Neural progenitor cell (in vitro differentiated cells): ENCODE measurements at regions not wholly inside any gene's neighbourhood (a gene's known extent, or its start where the extent isn't known, plus 50 kb on each side); places are given as distances from the start of the nearest gene placed in this dataset.
A peak's percentile ranks its signal among the peaks of the same experiment; 100 is the strongest.

Source experiments
- DNase-seq: peaks from one replicate; pipeline ENCODE4 v3.0.0-alpha.2; 2016; ENCODE audit warnings: low spot score
- H2AFZ ChIP-seq: fragments of 200-600 bp; sonication (generic); replicated peaks from 2 replicates; pipeline ENCODE4 v1.6.1; 2016; ENCODE audit warnings: antibody characterized with exemption
- H3F3A ChIP-seq: fragments of 200-600 bp; sonication (generic); 2 replicates; pipeline ENCODE4 v1.6.1; 2016; ENCODE audit warnings: antibody characterized with exemption, low read depth
- H3K27ac ChIP-seq: fragments of 200-600 bp; sonication (generic); 2 replicates; pipeline ENCODE4 v1.5.1; 2016; ENCODE audit warnings: mild to moderate bottlenecking
- H3K27me3 ChIP-seq: fragments of 200-600 bp; sonication (generic); 2 replicates; pipeline ENCODE4 v1.6.1; 2016; ENCODE audit warnings: mild to moderate bottlenecking, moderate library complexity
- H3K36me3 ChIP-seq: fragments of 200-600 bp; sonication (generic); 2 replicates; pipeline ENCODE4 v1.5.1; 2016
- H3K4me1 ChIP-seq: fragments of 200-600 bp; sonication (generic); 2 replicates; pipeline ENCODE4 v1.6.1; 2016; ENCODE audit warnings: mixed run types
- H3K4me2 ChIP-seq: fragments of 200-600 bp; sonication (generic); 2 replicates; pipeline ENCODE4 v1.6.1; 2016
- H3K4me3 ChIP-seq: fragments of 200-600 bp; sonication (generic); 2 replicates; pipeline ENCODE4 v1.5.1; 2016
- H3K79me2 ChIP-seq: fragments of 200-600 bp; sonication (generic); 2 replicates; pipeline ENCODE4 v1.6.1; 2016; ENCODE audit warnings: low read depth
- H3K9ac ChIP-seq: fragments of 200-600 bp; sonication (generic); 2 replicates; pipeline ENCODE4 v1.6.1; 2016
- H3K9me3 ChIP-seq: fragments of 200-600 bp; sonication (generic); 2 replicates; pipeline ENCODE4 v1.5.1; 2016; ENCODE audit warnings: low read depth
- H4K20me1 ChIP-seq: fragments of 200-600 bp; sonication (generic); 2 replicates; pipeline ENCODE4 v1.6.1; 2016; ENCODE audit warnings: low read depth
- H3K27ac Mint-ChIP-seq: 3 replicates; pipeline ENCODE4 v1.8.0; 2021; ENCODE audit warnings: mixed read lengths
- H3K27me3 Mint-ChIP-seq: 2 replicates; pipeline ENCODE4 v1.8.0; 2022; ENCODE audit warnings: low read depth, mild to moderate bottlenecking, inconsistent platforms, moderate library complexity, mixed read lengths; ENCODE audit not compliant: insufficient read depth
- H3K36me3 Mint-ChIP-seq: 3 replicates; pipeline ENCODE4 v1.8.0; 2021; ENCODE audit warnings: mixed read lengths
- H3K4me1 Mint-ChIP-seq: 3 replicates; pipeline ENCODE4 v1.8.0; 2021; ENCODE audit warnings: mixed read lengths
- H3K4me3 Mint-ChIP-seq: 3 replicates; pipeline ENCODE4 v1.8.0; 2021; ENCODE audit warnings: mild to moderate bottlenecking, moderate library complexity, mixed read lengths
- H3K9me3 Mint-ChIP-seq: 3 replicates; pipeline ENCODE4 v1.8.0; 2020; ENCODE audit warnings: mixed read lengths
- EZH2 ChIP-seq: fragments of 200-600 bp; sonication (generic); IDR thresholded peaks from 2 replicates; pipeline ENCODE4 v1.6.1; 2017; ENCODE audit warnings: antibody characterized with exemption, mild to moderate bottlenecking, moderate library complexity
- EZH2phosphoT487 ChIP-seq: fragments of 200-600 bp; sonication (generic); IDR thresholded peaks from 2 replicates; pipeline ENCODE4 v1.6.1; 2017; ENCODE audit warnings: antibody characterized with exemption
- TF ChIP-seq, protein P1 (sequence below): fragments of 200-600 bp; sonication (generic); IDR thresholded peaks from 2 replicates; pipeline ENCODE4 v1.5.1; 2017; ENCODE audit warnings: antibody characterized with exemption, mild to moderate bottlenecking

DNA sequence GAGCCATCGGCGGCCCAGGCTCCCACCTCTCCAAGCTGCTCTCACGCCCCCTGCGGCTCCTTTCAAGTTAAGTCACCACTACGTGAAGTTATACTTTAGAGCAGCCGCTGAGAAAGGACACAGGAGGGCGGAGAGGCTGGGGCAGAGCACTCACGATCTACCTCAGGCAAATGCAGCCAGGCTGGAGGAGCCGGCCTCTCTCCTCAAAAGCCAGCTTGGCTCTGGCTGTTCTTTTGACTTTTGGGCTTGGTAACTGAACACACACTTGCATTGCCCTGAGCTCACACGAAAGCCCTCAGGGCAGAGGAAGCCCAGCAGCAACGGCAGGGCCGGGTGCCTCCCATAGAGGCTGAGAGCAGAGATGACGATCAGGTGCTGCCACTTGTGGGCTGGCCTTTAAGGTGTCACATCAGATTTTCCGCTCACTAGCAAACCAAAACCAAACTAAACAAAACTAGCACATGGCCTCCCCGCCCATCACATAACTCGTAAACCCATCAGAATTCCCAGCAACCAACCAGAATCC, 75.2 kb downstream of the PITPNM2 start:
- Mint-ChIP-seq H3K27ac (peak overlapping the region; percentile 84), H3K4me3 (peak overlapping the region; percentile 56), H3K27me3 (peaks cover 7% of the 10 kb centered on the region), H3K4me1 (peaks cover 53% of the 10 kb centered on the region), H3K36me3 (no peaks in the 10 kb centered on the region), H3K9me3 (no peaks in the 10 kb centered on the region)
- Histone ChIP-seq H3K4me1 (peaks cover 47% of the 10 kb centered on the region), H3K4me2 (peak overlapping the region; percentile 66), H2AFZ (peak overlapping the region; percentile 45), H3K27me3 (peaks cover 6% of the 10 kb centered on the region), H3K4me3 (peak overlapping the region; percentile 22), H3K9me3 (no peaks in the 10 kb centered on the region), H3K27ac (no peak overlapping the region), H3F3A (peaks cover 33% of the 10 kb centered on the region), H4K20me1 (no peaks in the 10 kb centered on the region), H3K36me3 (no peaks in the 10 kb centered on the region), H3K79me2 (no peaks in the 10 kb centered on the region), H3K9ac (no peak overlapping the region)
- DNase-seq, result peak; percentile 86
- TF ChIP-seq, protein P1, sequence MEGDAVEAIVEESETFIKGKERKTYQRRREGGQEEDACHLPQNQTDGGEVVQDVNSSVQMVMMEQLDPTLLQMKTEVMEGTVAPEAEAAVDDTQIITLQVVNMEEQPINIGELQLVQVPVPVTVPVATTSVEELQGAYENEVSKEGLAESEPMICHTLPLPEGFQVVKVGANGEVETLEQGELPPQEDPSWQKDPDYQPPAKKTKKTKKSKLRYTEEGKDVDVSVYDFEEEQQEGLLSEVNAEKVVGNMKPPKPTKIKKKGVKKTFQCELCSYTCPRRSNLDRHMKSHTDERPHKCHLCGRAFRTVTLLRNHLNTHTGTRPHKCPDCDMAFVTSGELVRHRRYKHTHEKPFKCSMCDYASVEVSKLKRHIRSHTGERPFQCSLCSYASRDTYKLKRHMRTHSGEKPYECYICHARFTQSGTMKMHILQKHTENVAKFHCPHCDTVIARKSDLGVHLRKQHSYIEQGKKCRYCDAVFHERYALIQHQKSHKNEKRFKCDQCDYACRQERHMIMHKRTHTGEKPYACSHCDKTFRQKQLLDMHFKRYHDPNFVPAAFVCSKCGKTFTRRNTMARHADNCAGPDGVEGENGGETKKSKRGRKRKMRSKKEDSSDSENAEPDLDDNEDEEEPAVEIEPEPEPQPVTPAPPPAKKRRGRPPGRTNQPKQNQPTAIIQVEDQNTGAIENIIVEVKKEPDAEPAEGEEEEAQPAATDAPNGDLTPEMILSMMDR, result no peak
- no peak for TF ChIP-seq EZH2phosphoT487
- TF ChIP-seq EZH2, result no peak

DNA sequence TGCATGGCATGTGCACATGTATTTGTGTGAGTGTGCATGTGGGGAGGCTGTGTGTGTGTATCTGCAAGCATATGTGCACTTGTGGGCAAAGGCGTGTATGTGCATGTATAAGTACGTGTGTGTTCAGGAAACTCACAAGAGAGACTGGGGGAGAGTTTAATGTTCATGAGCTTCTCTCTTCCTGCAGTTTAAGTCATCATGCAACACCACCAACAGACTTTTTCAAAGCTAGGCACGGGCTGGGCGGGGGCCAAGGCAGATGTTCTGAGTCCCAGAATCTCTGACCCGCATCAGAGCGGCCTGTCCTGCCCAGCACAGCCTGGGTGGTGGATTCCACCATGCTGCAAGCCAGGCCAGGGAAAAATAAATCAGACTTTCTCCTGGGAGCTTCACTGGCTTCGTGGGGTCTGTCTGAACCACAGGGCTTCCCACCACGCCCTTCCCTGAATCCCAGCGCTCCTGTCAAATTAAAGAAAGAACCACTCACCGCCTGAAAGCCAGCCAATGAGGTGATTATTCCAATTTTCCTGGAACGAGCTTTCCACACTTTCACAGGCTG, 75.7 kb downstream of the PITPNM2 start:
- H3K27ac Mint-ChIP-seq, result peak overlapping the region; percentile 48
- H3K36me3 Mint-ChIP-seq, result no peaks in the 10 kb centered on the region
- Histone ChIP-seq H3K27ac (no peak overlapping the region), H3K9ac (no peak overlapping the region), H3K4me3 (peak overlapping the region; percentile 22), H3K79me2 (no peaks in the 10 kb centered on the region), H3K9me3 (no peaks in the 10 kb centered on the region), H3K27me3 (peaks cover 6% of the 10 kb centered on the region), H3K36me3 (no peaks in the 10 kb centered on the region), H3K4me2 (peak overlapping the region; percentile 66), H2AFZ (peak overlapping the region; percentile 45), H4K20me1 (no peaks in the 10 kb centered on the region), H3K4me1 (peaks cover 47% of the 10 kb centered on the region), H3F3A (peaks cover 33% of the 10 kb centered on the region)
- no peak for DNase-seq
- H3K9me3 Mint-ChIP-seq, result no peaks in the 10 kb centered on the region
- H3K27me3 Mint-ChIP-seq, result peaks cover 7% of the 10 kb centered on the region
- H3K4me3 Mint-ChIP-seq, result peak overlapping the region; percentile 56
- TF ChIP-seq EZH2phosphoT487 (no peak), EZH2 (no peak)
- TF ChIP-seq, protein P1, result no peak
- peaks cover 54% of the 10 kb centered on the region for H3K4me1 Mint-ChIP-seq

DNA sequence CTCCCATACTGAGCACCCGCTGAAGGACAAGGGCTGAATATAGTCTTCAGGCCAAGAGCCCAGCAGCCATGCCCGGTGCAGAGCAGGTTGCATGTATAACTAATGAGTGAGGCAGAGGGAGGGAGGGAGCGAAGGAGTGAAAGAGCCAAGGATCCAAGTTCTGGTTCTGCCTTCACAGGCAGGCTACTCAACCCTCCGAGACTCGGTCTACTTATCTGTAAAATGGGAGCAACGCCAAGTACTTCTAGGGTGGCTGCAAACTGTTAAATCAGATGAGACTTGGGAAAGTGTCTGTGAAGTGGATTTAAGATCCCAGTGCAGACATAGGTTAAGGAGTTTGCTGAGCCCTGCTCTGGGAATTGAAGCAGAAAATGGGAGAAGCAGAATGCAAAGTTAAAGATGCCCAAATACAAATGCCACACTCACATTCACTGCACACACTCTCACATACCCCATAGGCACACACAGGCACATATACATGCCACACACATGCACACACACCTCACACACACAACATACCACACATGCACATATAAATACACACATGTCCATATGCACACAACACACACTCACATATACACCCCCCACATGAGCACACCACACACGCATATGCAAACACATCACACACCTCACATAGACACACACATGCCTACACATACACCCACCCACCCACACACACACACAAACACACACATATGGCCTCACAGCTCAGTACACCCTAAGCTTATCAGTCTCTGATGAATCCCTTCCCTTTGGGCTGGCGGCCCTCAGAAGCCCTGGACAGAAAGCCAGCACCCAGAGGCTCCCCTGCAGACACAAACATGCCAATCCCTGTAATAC, 76.7 kb downstream of the PITPNM2 start:
- Histone ChIP-seq H3K9me3 (no peaks in the 10 kb centered on the region), H3K27me3 (peaks cover 6% of the 10 kb centered on the region), H3F3A (peaks cover 33% of the 10 kb centered on the region), H4K20me1 (no peaks in the 10 kb centered on the region), H3K9ac (no peak overlapping the region), H3K79me2 (no peaks in the 10 kb centered on the region), H3K4me1 (peaks cover 47% of the 10 kb centered on the region), H3K27ac (no peak overlapping the region), H3K4me2 (no peak overlapping the region), H3K4me3 (no peak overlapping the region), H3K36me3 (no peaks in the 10 kb centered on the region), H2AFZ (no peak overlapping the region)
- H3K4me1 Mint-ChIP-seq, result peaks cover 54% of the 10 kb centered on the region
- H3K27ac Mint-ChIP-seq, result peak overlapping the region; percentile 14
- TF ChIP-seq, protein P1, result no peak
- no peak for TF ChIP-seq EZH2
- no peak for TF ChIP-seq EZH2phosphoT487
- DNase-seq, result no peak
- H3K27me3 Mint-ChIP-seq, result peaks cover 7% of the 10 kb centered on the region
- H3K4me3 Mint-ChIP-seq, result peak overlapping the region; percentile 30
- no peaks in the 10 kb centered on the region for H3K9me3 Mint-ChIP-seq
- no peaks in the 10 kb centered on the region for H3K36me3 Mint-ChIP-seq
